ENCODE measurements at regions not wholly inside any gene's neighbourhood (a gene's known extent, or its start where the extent isn't known, plus 50 kb on each side); places are given as distances from the start of the nearest gene placed in this dataset.

- no peak for TF ChIP-seq CTCF (IDR thresholded peaks at IDR 0.05; ENCODE audit: low read depth, low read length)
- H3K4me3 ChIP-seq (ENCODE audit: low read depth, low read length), result no peak overlapping the region
Measured at GRCh38 chr10:4765428-4765827, 60.6 kb upstream of the AKR1E2 start.

- no peak for TF ChIP-seq CTCF (IDR thresholded peaks at IDR 0.05; ENCODE audit: low read depth, low read length)
- peak overlapping the region; percentile 54 for H3K4me3 ChIP-seq (ENCODE audit: low read depth, low read length)
Measured at GRCh38 chr10:4763960-4764428, 62.0 kb upstream of the AKR1E2 start.

GRCh38 chr10:4763513-4763912, 62.5 kb upstream of the AKR1E2 start:
- peak overlapping the region; percentile 54 for H3K4me3 ChIP-seq (ENCODE audit: low read depth, low read length)
- no peak for TF ChIP-seq CTCF (IDR thresholded peaks at IDR 0.05; ENCODE audit: low read depth, low read length)

- no peak for TF ChIP-seq CTCF (IDR thresholded peaks at IDR 0.05; ENCODE audit: low read depth, low read length)
- no peak overlapping the region for H3K4me3 ChIP-seq (ENCODE audit: low read depth, low read length)
Measured at GRCh38 chr10:4758256-4758655, 67.8 kb upstream of the AKR1E2 start.

GRCh38 chr10:4755286-4755989, 70.6 kb upstream of the AKR1E2 start:
- no peak for TF ChIP-seq CTCF (IDR thresholded peaks at IDR 0.05; ENCODE audit: low read depth, low read length)
- no peak overlapping the region for H3K4me3 ChIP-seq (ENCODE audit: low read depth, low read length)

- TF ChIP-seq CTCF (IDR thresholded peaks at IDR 0.05; ENCODE audit: low read depth, low read length), result no peak
Measured at GRCh38 chr10:4754143-4754542, 71.9 kb upstream of the AKR1E2 start.

GRCh38 chr10:4751211-4751610, 74.8 kb upstream of the AKR1E2 start:
- no peak for TF ChIP-seq CTCF (IDR thresholded peaks at IDR 0.05; ENCODE audit: low read depth, low read length)
- no peak overlapping the region for H3K4me3 ChIP-seq (ENCODE audit: low read depth, low read length)

More at GRCh38 chr10:4754143-4754542, 71.9 kb upstream of the AKR1E2 start:
- no peak overlapping the region for H3K4me3 ChIP-seq (ENCODE audit: low read depth, low read length)
